ENCODE measurements at regions not wholly inside any gene's neighbourhood (a gene's known extent, or its start where the extent isn't known, plus 50 kb on each side); places are given as distances from the start of the nearest gene placed in this dataset.

DNA sequence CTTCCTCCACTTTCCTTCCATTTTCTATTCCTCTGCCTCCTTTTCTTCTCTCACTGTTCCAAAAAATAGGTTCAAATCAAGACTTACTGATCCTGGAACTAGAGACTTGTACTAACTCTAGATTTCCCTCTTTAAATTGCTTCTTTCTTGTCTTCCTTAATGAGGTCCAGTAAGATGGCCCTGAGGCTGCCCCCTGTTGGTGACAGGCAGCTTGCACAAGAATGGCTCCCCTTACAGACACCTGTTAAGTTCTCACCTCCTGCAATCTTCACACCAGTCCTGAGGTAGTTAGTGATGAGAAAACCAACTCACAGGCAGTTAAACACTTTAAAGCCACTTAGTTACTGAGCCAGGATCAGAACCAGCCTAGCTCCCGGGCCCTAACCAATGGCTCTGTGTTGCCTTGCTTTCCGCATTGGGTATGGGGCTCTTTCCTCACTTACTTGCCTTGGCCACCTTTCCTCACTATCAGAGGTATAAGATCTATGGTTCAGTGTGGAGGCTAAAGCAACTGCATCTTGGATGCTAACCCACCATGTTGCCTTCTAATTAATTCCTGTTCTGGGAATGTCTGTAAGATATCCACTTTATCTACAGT, 130.6 kb downstream of the AKAIN1 start:
- TF ChIP-seq NFIC (IDR thresholded peaks at IDR 0.05), result no peak
- no peak for TF ChIP-seq ZBTB7A (IDR thresholded peaks at IDR 0.05; ENCODE audit: low read depth)
- no peak for TF ChIP-seq CREB1 (IDR thresholded peaks at IDR 0.05; ENCODE audit: low read depth)
- TF ChIP-seq TEAD4 (IDR thresholded peaks at IDR 0.05), result no peak
- TF ChIP-seq CEBPB (IDR thresholded peaks at IDR 0.05), result no peak
- TF ChIP-seq MAX (IDR thresholded peaks at IDR 0.05), result no peak
- no peak for TF ChIP-seq RAD21 (IDR thresholded peaks at IDR 0.05; ENCODE audit: low read depth)
- no peak for TF ChIP-seq REST (IDR thresholded peaks at IDR 0.05; ENCODE audit: low read depth)
- TF ChIP-seq YY1 (IDR thresholded peaks at IDR 0.05; ENCODE audit: low read depth), result no peak
- TF ChIP-seq EGR1 (IDR thresholded peaks at IDR 0.05), result no peak
- TF ChIP-seq TCF12 (IDR thresholded peaks at IDR 0.05; ENCODE audit: low read depth), result no peak
- TF ChIP-seq EP300 (IDR thresholded peaks at IDR 0.05; ENCODE audit: borderline replicate concordance), result no peak
- TF ChIP-seq FOXM1 (IDR thresholded peaks at IDR 0.05; ENCODE audit: borderline replicate concordance, low read depth), result no peak

DNA sequence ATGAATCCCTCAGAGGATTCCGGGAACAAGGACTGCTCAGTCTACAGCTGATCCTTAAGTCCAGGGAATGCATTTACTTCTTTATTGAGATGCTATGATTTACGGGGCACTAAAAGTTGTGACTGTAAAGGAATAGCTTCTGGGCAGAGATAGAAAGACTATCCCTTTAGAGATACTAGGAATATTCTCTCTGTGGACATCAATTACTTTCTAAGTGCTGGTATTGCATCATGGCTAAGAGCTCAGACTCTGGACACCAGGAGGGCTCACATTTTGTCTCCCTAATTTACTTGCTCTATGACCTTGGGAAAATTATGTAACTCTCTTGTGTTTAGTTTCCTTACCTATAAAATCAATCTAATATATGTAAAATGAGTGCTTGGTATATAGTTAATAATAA, 131.4 kb downstream of the AKAIN1 start:
- no peak for TF ChIP-seq FOXM1 (IDR thresholded peaks at IDR 0.05; ENCODE audit: borderline replicate concordance, low read depth)
- TF ChIP-seq EGR1 (IDR thresholded peaks at IDR 0.05), result no peak
- no peak for TF ChIP-seq MAX (IDR thresholded peaks at IDR 0.05)
- no peak for TF ChIP-seq YY1 (IDR thresholded peaks at IDR 0.05; ENCODE audit: low read depth)
- no peak for TF ChIP-seq TEAD4 (IDR thresholded peaks at IDR 0.05)
- TF ChIP-seq ZBTB7A (IDR thresholded peaks at IDR 0.05; ENCODE audit: low read depth), result no peak
- no peak for TF ChIP-seq USF1 (IDR thresholded peaks at IDR 0.05)
- TF ChIP-seq TCF12 (IDR thresholded peaks at IDR 0.05; ENCODE audit: low read depth), result no peak
- TF ChIP-seq EP300 (IDR thresholded peaks at IDR 0.05; ENCODE audit: borderline replicate concordance), result no peak
- no peak for TF ChIP-seq RAD21 (IDR thresholded peaks at IDR 0.05; ENCODE audit: low read depth)
- no peak for TF ChIP-seq CREB1 (IDR thresholded peaks at IDR 0.05; ENCODE audit: low read depth)

- TF ChIP-seq FOXM1 (IDR thresholded peaks at IDR 0.05; ENCODE audit: borderline replicate concordance, low read depth) (no peak), EGR1 (IDR thresholded peaks at IDR 0.05) (no peak), NFIC (IDR thresholded peaks at IDR 0.05) (no peak), USF1 (IDR thresholded peaks at IDR 0.05) (no peak), YY1 (IDR thresholded peaks at IDR 0.05; ENCODE audit: low read depth) (no peak), ZBTB7A (IDR thresholded peaks at IDR 0.05; ENCODE audit: low read depth) (no peak), CEBPB (IDR thresholded peaks at IDR 0.05) (no peak), EP300 (IDR thresholded peaks at IDR 0.05; ENCODE audit: borderline replicate concordance) (no peak), CREB1 (IDR thresholded peaks at IDR 0.05; ENCODE audit: low read depth) (no peak)
Measured at GRCh38 chr18:5064841-5065370, 132.2 kb downstream of the AKAIN1 start.

GRCh38 chr18:5061785-5062184, 135.3 kb downstream of the AKAIN1 start:
- no peak for TF ChIP-seq EP300 (IDR thresholded peaks at IDR 0.05; ENCODE audit: borderline replicate concordance)

GRCh38 chr18:5060543-5060942, 136.5 kb downstream of the AKAIN1 start:
- TF ChIP-seq USF1 (IDR thresholded peaks at IDR 0.05), result no peak
- no peak for TF ChIP-seq ZBTB7A (IDR thresholded peaks at IDR 0.05; ENCODE audit: low read depth)
- TF ChIP-seq TCF12 (IDR thresholded peaks at IDR 0.05; ENCODE audit: low read depth), result no peak
- no peak for TF ChIP-seq TAF1 (IDR thresholded peaks at IDR 0.05; ENCODE audit: low read depth)
- no peak for TF ChIP-seq FOXM1 (IDR thresholded peaks at IDR 0.05; ENCODE audit: borderline replicate concordance, low read depth)
- TF ChIP-seq TEAD4 (IDR thresholded peaks at IDR 0.05), result no peak
- TF ChIP-seq CEBPB (IDR thresholded peaks at IDR 0.05), result no peak
- no peak for TF ChIP-seq EP300 (IDR thresholded peaks at IDR 0.05; ENCODE audit: borderline replicate concordance)
- no peak for TF ChIP-seq EGR1 (IDR thresholded peaks at IDR 0.05)
- no peak for TF ChIP-seq MAX (IDR thresholded peaks at IDR 0.05)
- TF ChIP-seq YY1 (IDR thresholded peaks at IDR 0.05; ENCODE audit: low read depth), result no peak
- TF ChIP-seq CREB1 (IDR thresholded peaks at IDR 0.05; ENCODE audit: low read depth), result no peak
- no peak for TF ChIP-seq REST (IDR thresholded peaks at IDR 0.05; ENCODE audit: low read depth)
- TF ChIP-seq NFIC (IDR thresholded peaks at IDR 0.05), result no peak
- no peak for TF ChIP-seq RAD21 (IDR thresholded peaks at IDR 0.05; ENCODE audit: low read depth)
